PFSK-1 (cell line): ENCODE measurements at regions not wholly inside any gene's neighbourhood (a gene's known extent, or its start where the extent isn't known, plus 50 kb on each side); places are given as distances from the start of the nearest gene placed in this dataset.

Experiments
- FOXP2 ChIP-seq: optimal IDR thresholded peaks from 2 replicates; pipeline ENCODE3; 2011; ENCODE audit warnings: borderline replicate concordance, control low read depth, inconsistent platforms; ENCODE audit not compliant: insufficient read depth; ENCODE audit errors: extremely low read length, extremely low read depth
- POLR2AphosphoS5 ChIP-seq: IDR thresholded peaks from 2 replicates; pipeline ENCODE4 v1.6.1; 2012; ENCODE audit warnings: low read depth, mild to moderate bottlenecking, control low read depth, low read length, moderate library complexity
- SIN3A ChIP-seq: IDR thresholded peaks from 2 replicates; pipeline ENCODE4 v1.6.1; 2012; ENCODE audit warnings: mild to moderate bottlenecking, low read length, moderate library complexity, borderline replicate concordance; ENCODE audit not compliant: insufficient read depth
- TAF1 ChIP-seq: IDR thresholded peaks from 2 replicates; pipeline ENCODE4 v1.6.1; 2012; ENCODE audit warnings: low read length, control low read depth, borderline replicate concordance; ENCODE audit not compliant: insufficient read depth
- TF ChIP-seq, protein P1 (sequence below), 2 experiments: IDR thresholded peaks; 2 replicates each; pipeline versions ENCODE4 v1.6.1 to v1.8.0; 2011 to 2012; ENCODE audit warnings: low read depth in 2 of 2, low read length in 2 of 2, control low read depth in 1 of 2, inconsistent platforms in 1 of 2, mild to moderate bottlenecking in 1 of 2, moderate library complexity in 1 of 2; ENCODE audit not compliant: insufficient read depth in 1 of 2

DNA sequence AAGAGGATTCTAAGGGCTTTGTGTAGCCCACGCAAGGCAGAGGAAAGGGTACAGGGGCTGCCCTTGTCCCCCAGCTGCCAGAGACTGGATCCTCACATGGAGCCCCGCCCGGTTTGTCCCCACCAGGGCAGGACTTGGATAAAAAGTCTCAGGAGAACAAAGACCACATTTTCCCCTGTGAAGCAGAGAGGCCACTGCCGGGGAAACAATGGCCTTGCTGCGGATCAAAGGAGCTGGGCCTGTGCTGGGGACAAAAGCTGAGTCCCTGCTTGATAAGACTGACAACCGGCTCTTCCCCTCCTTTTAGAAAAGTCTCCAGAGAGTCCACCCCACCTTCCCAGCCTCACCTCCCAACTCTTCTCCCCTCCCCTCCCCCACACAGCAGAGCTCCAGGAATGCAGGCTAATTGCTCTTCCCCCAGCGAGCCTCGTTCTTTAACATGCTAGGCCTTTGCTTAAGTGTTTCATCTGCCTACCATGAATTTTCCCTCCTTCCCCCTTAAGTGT is 142.4 kb downstream of the PLPP3 start:
- TF ChIP-seq POLR2AphosphoS5 (no peak), FOXP2 (no peak), SIN3A (no peak), TAF1 (no peak)
- TF ChIP-seq, protein P1, sequence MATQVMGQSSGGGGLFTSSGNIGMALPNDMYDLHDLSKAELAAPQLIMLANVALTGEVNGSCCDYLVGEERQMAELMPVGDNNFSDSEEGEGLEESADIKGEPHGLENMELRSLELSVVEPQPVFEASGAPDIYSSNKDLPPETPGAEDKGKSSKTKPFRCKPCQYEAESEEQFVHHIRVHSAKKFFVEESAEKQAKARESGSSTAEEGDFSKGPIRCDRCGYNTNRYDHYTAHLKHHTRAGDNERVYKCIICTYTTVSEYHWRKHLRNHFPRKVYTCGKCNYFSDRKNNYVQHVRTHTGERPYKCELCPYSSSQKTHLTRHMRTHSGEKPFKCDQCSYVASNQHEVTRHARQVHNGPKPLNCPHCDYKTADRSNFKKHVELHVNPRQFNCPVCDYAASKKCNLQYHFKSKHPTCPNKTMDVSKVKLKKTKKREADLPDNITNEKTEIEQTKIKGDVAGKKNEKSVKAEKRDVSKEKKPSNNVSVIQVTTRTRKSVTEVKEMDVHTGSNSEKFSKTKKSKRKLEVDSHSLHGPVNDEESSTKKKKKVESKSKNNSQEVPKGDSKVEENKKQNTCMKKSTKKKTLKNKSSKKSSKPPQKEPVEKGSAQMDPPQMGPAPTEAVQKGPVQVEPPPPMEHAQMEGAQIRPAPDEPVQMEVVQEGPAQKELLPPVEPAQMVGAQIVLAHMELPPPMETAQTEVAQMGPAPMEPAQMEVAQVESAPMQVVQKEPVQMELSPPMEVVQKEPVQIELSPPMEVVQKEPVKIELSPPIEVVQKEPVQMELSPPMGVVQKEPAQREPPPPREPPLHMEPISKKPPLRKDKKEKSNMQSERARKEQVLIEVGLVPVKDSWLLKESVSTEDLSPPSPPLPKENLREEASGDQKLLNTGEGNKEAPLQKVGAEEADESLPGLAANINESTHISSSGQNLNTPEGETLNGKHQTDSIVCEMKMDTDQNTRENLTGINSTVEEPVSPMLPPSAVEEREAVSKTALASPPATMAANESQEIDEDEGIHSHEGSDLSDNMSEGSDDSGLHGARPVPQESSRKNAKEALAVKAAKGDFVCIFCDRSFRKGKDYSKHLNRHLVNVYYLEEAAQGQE (IDR thresholded peaks at IDR 0.05; ENCODE audit: insufficient read depth in 1 of 2, low read depth in 2 of 2, low read length in 2 of 2) = no peak

DNA sequence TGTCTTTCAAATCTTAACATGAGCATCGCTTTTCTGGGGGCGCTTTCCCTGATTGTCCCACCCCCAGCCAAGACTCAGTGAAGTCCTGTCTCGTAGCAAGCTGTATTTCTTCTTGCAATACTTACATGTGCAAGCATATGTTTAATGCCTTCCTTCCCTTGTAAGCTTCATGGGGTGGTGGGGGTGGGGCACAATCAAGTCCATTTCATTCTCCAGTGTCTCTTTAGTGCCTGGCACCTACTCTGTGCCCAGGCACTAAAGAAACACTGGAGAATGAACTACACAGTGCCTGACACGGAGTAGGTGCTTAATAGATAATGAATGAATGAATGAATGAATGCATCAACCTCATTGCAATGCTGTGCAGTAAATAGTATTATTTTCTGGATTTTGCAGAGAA is 143.1 kb downstream of the PLPP3 start:
- TF ChIP-seq SIN3A (no peak), POLR2AphosphoS5 (no peak), TAF1 (no peak), FOXP2 (no peak)
- TF ChIP-seq, protein P1 (IDR thresholded peaks at IDR 0.05; ENCODE audit: insufficient read depth in 1 of 2, low read depth in 2 of 2, low read length in 2 of 2) = no peak

DNA sequence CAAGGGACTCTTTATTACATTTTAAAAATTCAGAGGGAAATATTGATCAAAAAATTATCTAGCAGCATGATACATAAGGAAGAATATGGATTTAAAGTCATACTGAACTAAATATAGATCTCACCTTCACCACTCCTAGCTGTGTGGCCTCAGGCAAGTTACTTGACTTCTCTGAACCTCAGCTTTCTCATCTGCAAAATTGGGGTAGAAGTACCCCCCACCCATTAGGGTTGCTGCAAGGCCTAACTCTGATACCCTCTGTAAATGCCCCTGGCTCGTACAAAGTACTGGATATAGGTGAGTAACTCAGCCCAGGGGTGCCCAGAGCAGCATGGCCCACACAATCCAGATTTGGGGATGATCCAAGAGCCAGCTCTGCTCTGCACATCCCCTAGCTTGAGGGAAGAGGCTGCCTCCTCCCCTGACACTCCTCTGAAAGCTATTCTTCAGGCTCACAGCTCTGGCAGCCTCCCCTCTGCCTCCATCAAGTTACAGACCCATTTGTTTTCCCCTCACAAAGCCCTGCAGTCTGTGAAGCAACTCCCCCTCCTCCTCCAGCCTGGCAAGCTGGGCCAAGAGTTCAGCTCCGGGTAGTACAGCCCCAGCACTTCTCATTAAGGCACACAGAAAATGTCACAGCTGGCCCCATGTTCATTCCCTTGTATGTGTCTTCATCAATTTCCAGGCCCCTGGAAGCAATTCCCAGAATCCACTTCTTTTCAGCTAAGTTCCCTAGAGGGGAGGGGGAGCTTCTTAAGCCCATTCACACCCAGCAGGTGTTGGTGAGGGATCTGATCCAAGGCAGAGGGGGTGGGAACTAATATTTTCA is 143.7 kb downstream of the PLPP3 start:
- TF ChIP-seq SIN3A (no peak), POLR2AphosphoS5 (no peak), FOXP2 (no peak), TAF1 (no peak)
- TF ChIP-seq, protein P1 (IDR thresholded peaks at IDR 0.05; ENCODE audit: insufficient read depth in 1 of 2, low read depth in 2 of 2, low read length in 2 of 2) = no peak

DNA sequence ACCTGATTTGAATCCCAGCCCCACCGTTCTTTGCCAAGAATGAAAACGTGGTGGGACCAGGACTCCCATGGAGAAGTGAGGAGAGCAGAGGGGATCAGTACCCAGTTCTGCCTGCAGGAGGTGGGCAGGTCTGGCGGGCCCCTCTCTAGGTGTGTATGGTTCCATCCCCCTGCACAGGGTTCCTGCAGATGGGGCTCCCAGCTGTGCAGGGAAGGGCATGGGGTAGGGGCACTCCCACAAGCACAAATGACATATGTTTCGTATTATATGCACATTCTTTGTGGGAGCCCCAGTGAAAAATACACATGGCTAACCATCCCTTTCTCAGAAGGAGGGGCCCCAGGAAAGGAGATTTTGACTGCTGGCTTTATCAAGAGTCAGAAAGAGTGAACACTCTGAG is 144.6 kb downstream of the PLPP3 start:
- TF ChIP-seq SIN3A (no peak), POLR2AphosphoS5 (no peak), TAF1 (no peak), FOXP2 (no peak)
- TF ChIP-seq, protein P1 (IDR thresholded peaks at IDR 0.05; ENCODE audit: insufficient read depth in 1 of 2, low read depth in 2 of 2, low read length in 2 of 2) = no peak
